GM12801 (cell line): ENCODE measurements at regions not wholly inside any gene's neighbourhood (a gene's known extent, or its start where the extent isn't known, plus 50 kb on each side); places are given as distances from the start of the nearest gene placed in this dataset.

Source experiments
- TF ChIP-seq, protein P1 (sequence below): IDR thresholded peaks from one replicate; pipeline ENCODE4 v1.5.1; 2011; ENCODE audit warnings: control low read depth; ENCODE audit not compliant: insufficient read length; ENCODE audit errors: extremely low read depth

DNA sequence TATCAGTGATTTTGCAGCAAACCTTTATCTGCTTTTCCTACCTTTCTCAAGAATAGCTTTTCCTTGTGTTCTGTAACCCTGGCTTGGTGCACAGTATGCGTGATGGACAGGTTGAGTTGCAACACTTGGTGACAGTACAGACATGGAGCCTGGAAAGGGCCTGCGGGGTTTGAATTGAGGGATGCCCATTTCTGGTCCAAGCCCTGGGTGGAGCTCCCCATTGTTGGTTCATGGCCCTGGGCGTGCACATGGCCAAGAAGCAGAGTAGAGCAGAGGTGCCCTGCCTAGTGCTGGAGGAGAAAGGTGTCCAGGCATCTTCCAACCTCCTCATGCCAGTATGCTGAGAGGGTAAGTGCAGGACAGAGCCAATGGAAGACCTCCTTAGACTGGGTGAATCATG is 106.6 kb upstream of the MKLN1 start:
- TF ChIP-seq, protein P1, sequence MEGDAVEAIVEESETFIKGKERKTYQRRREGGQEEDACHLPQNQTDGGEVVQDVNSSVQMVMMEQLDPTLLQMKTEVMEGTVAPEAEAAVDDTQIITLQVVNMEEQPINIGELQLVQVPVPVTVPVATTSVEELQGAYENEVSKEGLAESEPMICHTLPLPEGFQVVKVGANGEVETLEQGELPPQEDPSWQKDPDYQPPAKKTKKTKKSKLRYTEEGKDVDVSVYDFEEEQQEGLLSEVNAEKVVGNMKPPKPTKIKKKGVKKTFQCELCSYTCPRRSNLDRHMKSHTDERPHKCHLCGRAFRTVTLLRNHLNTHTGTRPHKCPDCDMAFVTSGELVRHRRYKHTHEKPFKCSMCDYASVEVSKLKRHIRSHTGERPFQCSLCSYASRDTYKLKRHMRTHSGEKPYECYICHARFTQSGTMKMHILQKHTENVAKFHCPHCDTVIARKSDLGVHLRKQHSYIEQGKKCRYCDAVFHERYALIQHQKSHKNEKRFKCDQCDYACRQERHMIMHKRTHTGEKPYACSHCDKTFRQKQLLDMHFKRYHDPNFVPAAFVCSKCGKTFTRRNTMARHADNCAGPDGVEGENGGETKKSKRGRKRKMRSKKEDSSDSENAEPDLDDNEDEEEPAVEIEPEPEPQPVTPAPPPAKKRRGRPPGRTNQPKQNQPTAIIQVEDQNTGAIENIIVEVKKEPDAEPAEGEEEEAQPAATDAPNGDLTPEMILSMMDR, result no peak

DNA sequence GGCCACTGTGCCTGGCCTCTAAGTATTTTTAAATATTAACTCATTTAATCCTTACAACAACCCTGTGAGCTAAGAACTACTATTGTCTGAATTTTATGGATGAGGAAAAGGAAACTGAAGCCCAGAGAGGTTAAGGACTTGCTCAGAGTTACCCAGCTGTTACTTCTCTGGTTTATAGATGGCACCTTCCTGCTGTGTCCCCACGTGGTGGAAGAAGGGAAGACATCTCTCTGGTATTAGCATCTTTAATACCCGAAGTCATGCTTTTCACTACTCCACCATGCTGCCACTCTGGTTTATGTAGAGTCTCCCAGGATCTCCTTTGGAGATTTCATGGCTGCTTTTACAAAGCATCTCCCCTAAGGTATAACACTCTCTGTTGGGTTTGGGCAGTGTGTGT is 105.5 kb upstream of the MKLN1 start:
- TF ChIP-seq, protein P1, result no peak

DNA sequence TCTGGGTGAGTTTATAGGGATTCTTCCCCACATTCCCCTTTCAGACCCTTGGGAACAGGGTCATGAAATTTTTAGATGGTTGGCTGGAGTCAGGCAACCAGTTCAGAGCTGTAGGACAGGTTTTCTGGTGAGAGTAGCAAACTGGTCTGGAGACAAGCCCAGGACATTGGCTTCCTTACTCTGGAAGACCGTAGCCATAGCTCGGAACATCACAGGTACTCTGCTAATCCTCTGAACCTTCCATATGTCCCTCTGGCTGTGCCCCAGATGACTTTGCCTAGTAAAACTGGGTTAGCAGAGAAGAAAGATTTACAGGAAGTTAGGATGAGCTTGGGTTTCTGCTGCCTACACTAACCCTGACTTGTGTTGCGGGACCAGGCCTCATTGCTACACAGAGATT is 104.5 kb upstream of the MKLN1 start:
- TF ChIP-seq, protein P1, result no peak

DNA sequence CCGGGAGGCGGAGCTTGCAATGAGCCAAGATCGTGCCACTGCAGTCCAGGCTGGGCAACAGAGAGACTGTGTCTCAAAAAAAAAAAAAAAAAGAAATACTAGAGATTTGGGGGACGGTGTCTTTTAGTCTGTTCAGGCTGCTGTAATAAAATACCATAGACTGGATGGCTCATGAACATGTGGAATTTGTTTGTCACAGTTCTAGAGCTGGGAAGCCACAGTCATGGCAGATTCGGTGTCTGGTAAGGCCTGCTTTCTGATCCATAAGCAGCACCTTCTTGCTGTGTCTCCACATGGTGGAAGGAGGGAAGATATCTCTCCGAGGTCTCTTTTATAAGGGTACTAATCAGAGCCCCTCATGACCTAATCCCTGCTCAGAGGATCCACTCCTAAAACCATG is 102.7 kb upstream of the MKLN1 start:
- TF ChIP-seq, protein P1, result no peak

DNA sequence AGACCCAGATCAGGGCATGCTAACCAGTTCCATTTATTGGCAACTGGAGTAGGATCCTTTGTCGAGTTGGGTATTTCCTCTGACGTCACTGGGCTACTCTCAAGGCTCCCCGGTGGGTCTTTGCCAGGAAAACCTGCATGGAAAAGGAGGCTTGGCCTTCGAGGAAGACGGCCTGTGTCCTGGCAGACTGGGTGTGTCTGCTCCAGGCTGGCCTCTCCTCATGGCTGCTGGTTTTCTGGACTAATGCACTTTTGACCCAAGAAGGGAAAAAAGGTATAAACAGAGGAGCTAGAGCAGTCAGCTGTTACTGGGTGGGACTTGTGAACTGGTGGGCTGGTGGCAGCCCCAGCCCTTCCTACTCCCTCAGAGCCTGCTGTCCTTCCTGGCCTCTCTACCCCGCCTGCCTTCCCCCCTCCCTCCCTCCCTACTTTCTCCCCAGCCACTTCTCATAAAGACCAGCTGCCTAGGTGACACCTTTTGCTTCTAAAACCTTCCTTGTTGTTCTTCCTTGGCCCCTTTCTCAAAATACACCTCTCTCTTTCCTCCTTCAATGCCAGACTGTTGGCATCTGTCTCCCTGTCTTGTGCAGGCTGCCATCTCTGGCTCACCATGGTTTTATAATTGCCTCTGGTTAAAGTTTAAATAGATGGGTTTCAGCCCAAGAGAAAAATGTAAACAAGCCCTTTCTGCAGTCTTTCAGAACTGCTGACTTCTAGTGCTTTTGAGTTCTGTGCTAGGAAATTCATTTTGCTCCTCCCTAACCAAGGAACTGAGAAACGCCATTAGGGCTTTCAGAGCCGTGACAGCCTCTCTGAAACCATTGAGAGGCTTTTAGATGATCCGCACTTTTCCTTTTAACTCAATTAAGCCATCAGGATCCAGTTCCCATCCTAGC is 101.8 kb upstream of the MKLN1 start:
- TF ChIP-seq, protein P1, result no peak

DNA sequence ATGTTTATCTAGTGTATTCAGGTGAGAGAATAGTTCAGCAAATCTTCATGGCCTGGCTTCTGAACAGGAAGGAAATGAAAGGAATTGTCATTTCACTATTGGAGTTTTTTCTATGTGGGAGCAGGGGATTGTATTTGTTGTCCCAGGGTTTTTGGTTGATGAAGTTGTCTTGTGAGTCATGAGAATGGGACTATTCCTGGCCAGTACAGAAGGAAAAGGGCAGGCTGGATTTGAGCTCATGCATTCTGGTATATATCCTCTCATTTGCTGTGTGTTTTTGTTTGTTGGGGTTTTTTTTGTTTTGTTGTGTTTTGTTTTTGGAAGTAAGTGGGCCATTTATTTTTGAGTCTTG is 101.2 kb upstream of the MKLN1 start:
- TF ChIP-seq, protein P1, result no peak

DNA sequence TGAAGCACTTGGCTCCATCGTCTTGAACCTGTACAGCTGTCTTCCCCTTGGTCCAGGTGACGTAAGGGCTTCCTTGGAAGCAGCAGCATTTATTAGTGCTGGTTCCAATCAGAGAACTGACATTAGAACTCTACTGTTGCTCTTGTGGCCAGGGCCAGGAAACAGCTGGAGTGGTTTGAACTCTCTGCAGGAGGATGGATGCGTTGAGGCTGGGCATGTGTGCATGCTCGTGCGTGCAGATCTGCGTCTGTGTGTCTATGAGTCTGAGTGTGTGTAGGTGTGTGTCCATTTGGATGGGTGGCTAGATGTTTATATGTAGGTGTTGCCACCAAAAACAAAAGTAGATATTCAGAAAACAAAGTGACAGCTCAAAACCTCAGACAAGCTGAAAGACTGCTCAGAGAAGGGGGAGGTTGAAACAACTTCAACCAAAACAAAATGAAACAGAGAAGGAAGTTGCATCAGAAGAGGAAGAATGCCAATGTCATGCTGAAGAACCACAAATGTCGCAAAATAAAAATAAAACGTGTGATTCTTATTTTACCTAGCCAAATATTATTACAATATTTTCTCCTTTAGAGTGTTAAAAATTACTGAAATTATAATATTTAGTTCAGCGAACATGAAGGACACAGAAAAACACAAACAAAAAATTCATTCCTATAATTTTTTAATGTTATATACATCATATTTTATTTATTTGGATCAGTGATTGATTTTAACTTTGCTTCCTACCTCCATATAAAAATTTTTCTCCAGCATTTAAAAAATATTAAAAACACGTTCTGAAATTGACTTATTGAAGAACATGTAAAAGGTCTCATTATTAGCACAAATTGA is 96.1 kb upstream of the MKLN1 start:
- TF ChIP-seq, protein P1, result no peak
